ENCODE measurements at regions not wholly inside any gene's neighbourhood (a gene's known extent, or its start where the extent isn't known, plus 50 kb on each side); places are given as distances from the start of the nearest gene placed in this dataset.

- H3K4me1 ChIP-seq (replicated peaks in 1 of 2): no peaks in the 10 kb centered on the region
- H3K27ac ChIP-seq: no peak overlapping the region
- DNase-seq: peak in 2 of 7 donors; percentile 12 to 30
- no peaks in the 10 kb centered on the region for H3K27me3 ChIP-seq
- TF ChIP-seq CTCF (IDR thresholded peaks at IDR 0.05) (no peak), POLR2A (IDR thresholded peaks at IDR 0.05) (no peak)
- H3K4me3 ChIP-seq: no peak overlapping the region
- WGBS, 4 donors: 59 to 72% (median 71%) methylated on average over 6 of the region's 6 CpGs
- no peaks in the 10 kb centered on the region for H3K36me3 ChIP-seq (replicated peaks in 1 of 2)
- intact Hi-C loops (cut with DNase I): no loop called here
- no peaks in the 10 kb centered on the region for H3K9me3 ChIP-seq (replicated peaks in 1 of 3)
These were observed 64.7 kb downstream of the SNRPE start for GRCh38 chr1:203926025-203926540.

GRCh38 chr1:203929741-203930309 is 68.4 kb downstream of the SNRPE start:
- no peak for TF ChIP-seq POLR2A (IDR thresholded peaks at IDR 0.05)
- TF ChIP-seq CTCF (IDR thresholded peaks at IDR 0.05): no peak
- Histone ChIP-seq H3K4me1 (replicated peaks in 1 of 2) (no peaks in the 10 kb centered on the region), H3K27me3 (no peaks in the 10 kb centered on the region), H3K9me3 (replicated peaks in 1 of 3) (no peaks in the 10 kb centered on the region), H3K36me3 (replicated peaks in 1 of 2) (no peaks in the 10 kb centered on the region), H3K4me3 (no peak overlapping the region), H3K27ac (no peak overlapping the region)
- intact Hi-C loops (cut with DNase I): no loop called here
- no peak for DNase-seq
- WGBS, 4 donors: 56 to 73% (median 68%) methylated on average over 4 of the region's 4 CpGs

GRCh38 chr1:203930342-203930741 is 68.9 kb downstream of the SNRPE start:
- 61 to 78% (median 71%) methylated on average over 3 of the region's 3 CpGs for WGBS, 4 donors
- intact Hi-C loops (cut with DNase I): no loop called here
- Histone ChIP-seq H3K4me1 (replicated peaks in 1 of 2) (no peaks in the 10 kb centered on the region), H3K36me3 (replicated peaks in 1 of 2) (no peaks in the 10 kb centered on the region), H3K9me3 (replicated peaks in 1 of 3) (no peaks in the 10 kb centered on the region), H3K27me3 (no peaks in the 10 kb centered on the region), H3K4me3 (no peak overlapping the region), H3K27ac (no peak overlapping the region)
- no peak for TF ChIP-seq POLR2A (IDR thresholded peaks at IDR 0.05)
- TF ChIP-seq CTCF (IDR thresholded peaks at IDR 0.05): no peak
- no peak for DNase-seq

GRCh38 chr1:203931953-203932352 is 70.6 kb downstream of the SNRPE start:
- H3K27me3 ChIP-seq: no peaks in the 10 kb centered on the region
- no peaks in the 10 kb centered on the region for H3K36me3 ChIP-seq (replicated peaks in 1 of 2)
- no peaks in the 10 kb centered on the region for H3K4me1 ChIP-seq (replicated peaks in 1 of 2)
- no peak overlapping the region for H3K27ac ChIP-seq
- no peak overlapping the region for H3K4me3 ChIP-seq
- 68 to 77% (median 73%) methylated on average over 2 of the region's 2 CpGs for WGBS, 4 donors
- TF ChIP-seq POLR2A (IDR thresholded peaks at IDR 0.05) (no peak), CTCF (IDR thresholded peaks at IDR 0.05) (no peak)
- no peaks in the 10 kb centered on the region for H3K9me3 ChIP-seq (replicated peaks in 1 of 3)
- intact Hi-C loops (cut with DNase I): no loop called here
- no peak for DNase-seq

All from adrenal gland (tissue), 9 donors.